PC-9 (cell line): ENCODE measurements at regions not wholly inside any gene's neighbourhood (a gene's known extent, or its start where the extent isn't known, plus 50 kb on each side); places are given as distances from the start of the nearest gene placed in this dataset.

Experiments used
- BruUV-seq: library from RNA; stranded (reverse); fragments of 400-500 nt; replicated peaks from 2 replicates; lab custom pipeline; 2021; lab: Mats Ljungman, UMichigan
- CTCF ChIA-PET: fragments of 300-600 bp; sonication (Branson Sonifier 250); formaldehyde crosslinking; loops from one replicate; lab custom pipeline; 2022; ENCODE audit warnings: antibody characterized with exemption; lab: Charles Lee
- POLR2A ChIA-PET: fragments of 300-600 bp; sonication (Branson Sonifier 250); formaldehyde crosslinking; loops from one replicate; lab custom pipeline; 2022; ENCODE audit warnings: antibody characterized with exemption; ENCODE audit not compliant: unreplicated experiment; lab: Charles Lee
- DNase-seq, 2 experiments: peaks; one replicate each; pipeline versions ENCODE4 v3.0.0 to v3.0.0-alpha.2; 2015 to 2022; ENCODE audit warnings: mixed read lengths in 1 of 2
- H2AFZ ChIP-seq: fragments of 200-600 bp; sonication (generic); 2 replicates; pipeline ENCODE4 v1.8.1; 2017; ENCODE audit warnings: antibody characterized with exemption
- H3F3A ChIP-seq: fragments of 200-600 bp; sonication (generic); 2 replicates; pipeline ENCODE4 v1.8.1; 2017; ENCODE audit warnings: antibody characterized with exemption, mild to moderate bottlenecking, low read depth; ENCODE audit not compliant: insufficient read depth
- H3K27ac ChIP-seq: fragments of 200-600 bp; sonication (generic); 2 replicates; pipeline ENCODE4 v1.6.1; 2016; ENCODE audit warnings: mixed run types
- H3K27me3 ChIP-seq: fragments of 200-600 bp; sonication (generic); 2 replicates; pipeline ENCODE4 v1.6.1; 2016; ENCODE audit warnings: low read depth, mixed run types; ENCODE audit not compliant: insufficient read depth
- H3K36me3 ChIP-seq: fragments of 200-600 bp; sonication (generic); 2 replicates; pipeline ENCODE4 v1.6.1; 2016; ENCODE audit warnings: low read depth, mixed run types
- H3K4me1 ChIP-seq: fragments of 200-600 bp; sonication (generic); replicated peaks from 2 replicates; pipeline ENCODE4 v1.6.1; 2016; ENCODE audit warnings: mixed run types; ENCODE audit not compliant: insufficient read depth
- H3K4me2 ChIP-seq: fragments of 200-600 bp; sonication (generic); 2 replicates; pipeline ENCODE4 v1.6.1; 2017; ENCODE audit warnings: mixed run types
- H3K4me3 ChIP-seq: fragments of 200-600 bp; sonication (generic); 2 replicates; pipeline ENCODE4 v1.6.1; 2016; ENCODE audit warnings: mixed run types
- H3K79me2 ChIP-seq: fragments of 200-600 bp; sonication (generic); 2 replicates; pipeline ENCODE4 v1.6.1; 2017; ENCODE audit warnings: low read depth, mixed run types
- H3K9me2 ChIP-seq: fragments of 200-600 bp; sonication (generic); 2 replicates; pipeline ENCODE4 v1.8.1; 2017; ENCODE audit warnings: mild to moderate bottlenecking; ENCODE audit not compliant: insufficient read depth
- H3K9me3 ChIP-seq: fragments of 200-600 bp; sonication (generic); 2 replicates; pipeline ENCODE4 v1.8.1; 2016; ENCODE audit warnings: low read depth; ENCODE audit not compliant: insufficient read depth
- H4K20me1 ChIP-seq: fragments of 200-600 bp; sonication (generic); 2 replicates; pipeline ENCODE4 v1.8.1; 2017; ENCODE audit not compliant: insufficient read depth
- EZH2 ChIP-seq: fragments of 200-600 bp; sonication (generic); IDR thresholded peaks from 2 replicates; pipeline ENCODE4 v1.8.0; 2017; ENCODE audit warnings: antibody characterized with exemption, low read depth
- intact Hi-C: fragments of 100-400 bp; cut with micrococcal nuclease; formaldehyde crosslinking; loops from one replicate; pipeline ENCODE4 v1.10.0; 2022; ENCODE audit not compliant: unreplicated experiment
- TF ChIP-seq, protein P1 (sequence below): fragments of 200-600 bp; sonication (generic); conservative IDR thresholded peaks from 2 replicates; pipeline ENCODE4 v1.6.1; 2017; ENCODE audit warnings: mixed run types, antibody characterized with exemption, mild to moderate bottlenecking, moderate library complexity

DNA sequence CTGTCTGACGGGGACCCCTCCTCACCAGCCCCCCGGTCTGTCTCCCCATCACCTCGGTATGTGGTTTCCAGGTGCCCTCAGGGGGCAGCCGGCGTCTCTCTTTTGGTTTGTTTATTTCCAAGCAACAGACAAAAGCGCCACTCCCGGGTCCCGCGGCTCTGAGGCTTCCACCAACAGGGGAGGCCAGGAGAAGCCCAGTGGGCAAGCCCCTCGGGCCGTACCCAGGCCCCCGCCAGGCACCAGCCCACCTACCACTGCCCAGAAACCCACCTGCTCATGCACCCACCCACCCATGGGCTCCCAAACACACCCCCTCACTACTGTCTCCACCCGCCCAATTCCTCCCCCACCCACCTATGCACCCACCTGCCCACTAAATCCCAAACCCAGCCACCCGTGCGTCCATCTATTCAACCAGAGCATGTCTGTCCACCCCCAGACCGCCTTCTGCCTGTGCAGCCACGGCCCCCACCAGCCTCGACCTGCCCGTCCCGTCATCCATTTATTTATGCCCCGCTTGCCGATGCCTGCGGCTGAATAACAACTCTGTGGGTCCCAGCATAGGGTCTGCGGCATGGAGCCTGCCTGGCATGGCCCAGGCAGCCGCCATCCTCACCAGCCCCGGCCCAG is 129.8 kb downstream of the FAM53A start:
- no TSS peak for BruUV-seq
- Histone ChIP-seq H3K27me3 (peaks cover 77% of the 10 kb centered on the region), H3K4me3 (no peak overlapping the region), H4K20me1 (no peaks in the 10 kb centered on the region; the same call in 1 of the 2 replicates), H3K79me2 (no peaks in the 10 kb centered on the region), H2AFZ (no peak overlapping the region), H3K9me3 (no peaks in the 10 kb centered on the region), H3K36me3 (no peaks in the 10 kb centered on the region), H3F3A (no peaks in the 10 kb centered on the region), H3K9me2 (no peaks in the 10 kb centered on the region), H3K27ac (no peak overlapping the region), H3K4me2 (no peak overlapping the region), H3K4me1 (no peaks in the 10 kb centered on the region)
- CTCF ChIA-PET = no interaction called here
- intact Hi-C loops = no loop called here
- no peak for DNase-seq
- TF ChIP-seq EZH2 = no peak
- TF ChIP-seq, protein P1, sequence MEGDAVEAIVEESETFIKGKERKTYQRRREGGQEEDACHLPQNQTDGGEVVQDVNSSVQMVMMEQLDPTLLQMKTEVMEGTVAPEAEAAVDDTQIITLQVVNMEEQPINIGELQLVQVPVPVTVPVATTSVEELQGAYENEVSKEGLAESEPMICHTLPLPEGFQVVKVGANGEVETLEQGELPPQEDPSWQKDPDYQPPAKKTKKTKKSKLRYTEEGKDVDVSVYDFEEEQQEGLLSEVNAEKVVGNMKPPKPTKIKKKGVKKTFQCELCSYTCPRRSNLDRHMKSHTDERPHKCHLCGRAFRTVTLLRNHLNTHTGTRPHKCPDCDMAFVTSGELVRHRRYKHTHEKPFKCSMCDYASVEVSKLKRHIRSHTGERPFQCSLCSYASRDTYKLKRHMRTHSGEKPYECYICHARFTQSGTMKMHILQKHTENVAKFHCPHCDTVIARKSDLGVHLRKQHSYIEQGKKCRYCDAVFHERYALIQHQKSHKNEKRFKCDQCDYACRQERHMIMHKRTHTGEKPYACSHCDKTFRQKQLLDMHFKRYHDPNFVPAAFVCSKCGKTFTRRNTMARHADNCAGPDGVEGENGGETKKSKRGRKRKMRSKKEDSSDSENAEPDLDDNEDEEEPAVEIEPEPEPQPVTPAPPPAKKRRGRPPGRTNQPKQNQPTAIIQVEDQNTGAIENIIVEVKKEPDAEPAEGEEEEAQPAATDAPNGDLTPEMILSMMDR = no peak
- POLR2A ChIA-PET = no interaction called here

DNA sequence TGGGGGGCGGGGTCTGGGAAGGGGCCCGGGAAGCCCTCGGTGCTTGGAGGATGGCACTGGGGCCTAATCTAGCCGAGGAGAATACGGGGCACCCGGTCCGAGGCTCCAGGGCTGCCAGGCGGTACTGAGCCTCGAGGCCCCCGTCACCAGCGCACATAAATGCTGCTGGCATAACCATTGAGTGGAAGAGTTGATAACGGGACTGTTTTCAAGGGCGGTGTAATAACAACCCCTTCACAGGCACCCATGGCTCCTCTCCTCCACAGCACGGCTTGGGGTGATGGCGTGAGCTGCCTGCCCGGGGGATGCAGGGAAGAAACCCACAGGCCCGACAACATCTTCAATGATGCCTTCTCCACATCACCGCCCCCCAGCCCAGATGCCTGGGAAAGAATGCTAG is 130.7 kb downstream of the FAM53A start:
- ChIA-PET CTCF (no interaction called here), POLR2A (no interaction called here)
- no peak overlapping the region for H3K27ac ChIP-seq
- H3K36me3 ChIP-seq = no peaks in the 10 kb centered on the region
- H3K4me1 ChIP-seq = no peaks in the 10 kb centered on the region
- intact Hi-C loops = no loop called here
- no peak for DNase-seq
- no peak for TF ChIP-seq EZH2
- TF ChIP-seq, protein P1 = no peak
- no peak overlapping the region for H3K4me3 ChIP-seq
- H3K9me3 ChIP-seq = no peaks in the 10 kb centered on the region
- H3K4me2 ChIP-seq = no peak overlapping the region
- no peak overlapping the region for H2AFZ ChIP-seq
- H3K27me3 ChIP-seq = peaks cover 77% of the 10 kb centered on the region
- no peaks in the 10 kb centered on the region; the same call in 1 of the 2 replicates for H4K20me1 ChIP-seq
- H3K9me2 ChIP-seq = no peaks in the 10 kb centered on the region
- H3F3A ChIP-seq = no peaks in the 10 kb centered on the region
- no peaks in the 10 kb centered on the region for H3K79me2 ChIP-seq
- no TSS peak for BruUV-seq

DNA sequence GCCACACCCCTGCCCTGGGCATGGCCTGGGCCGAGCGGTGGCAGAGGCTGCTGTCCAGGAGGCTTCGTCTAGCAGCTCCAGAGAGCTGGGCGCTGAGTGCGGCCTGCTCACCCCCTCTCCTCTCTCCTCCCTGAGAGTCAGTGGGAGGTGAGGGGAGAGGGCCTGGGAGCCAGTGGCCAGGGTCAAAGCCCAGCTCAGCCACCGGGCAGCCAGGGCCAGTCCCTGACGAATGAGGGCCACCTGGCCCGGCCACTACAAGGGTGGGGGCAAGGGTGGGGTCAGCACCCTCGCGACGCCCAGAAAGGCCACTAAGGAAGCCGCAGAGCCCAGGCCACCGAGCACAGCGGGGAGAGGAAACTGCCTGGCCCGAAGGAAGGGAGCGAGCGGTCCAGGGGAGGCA is 131.7 kb downstream of the FAM53A start:
- Histone ChIP-seq H3K9me3 (no peaks in the 10 kb centered on the region), H3K4me1 (no peaks in the 10 kb centered on the region), H3K4me2 (no peak overlapping the region), H3K9me2 (no peaks in the 10 kb centered on the region), H4K20me1 (no peaks in the 10 kb centered on the region; the same call in 1 of the 2 replicates), H3F3A (no peaks in the 10 kb centered on the region), H3K79me2 (no peaks in the 10 kb centered on the region), H3K36me3 (no peaks in the 10 kb centered on the region), H3K27me3 (peaks cover 78% of the 10 kb centered on the region), H2AFZ (no peak overlapping the region), H3K4me3 (no peak overlapping the region), H3K27ac (no peak overlapping the region)
- DNase-seq = no peak
- intact Hi-C loops = no loop called here
- TF ChIP-seq, protein P1 = no peak
- no peak for TF ChIP-seq EZH2
- CTCF ChIA-PET = no interaction called here
- POLR2A ChIA-PET = no interaction called here
- BruUV-seq = no TSS peak
